A673 (cell line): ENCODE measurements at regions not wholly inside any gene's neighbourhood (a gene's known extent, or its start where the extent isn't known, plus 50 kb on each side); places are given as distances from the start of the nearest gene placed in this dataset.
"Not testable (repeated sequence)": the region's sequence is repeated elsewhere in the genome, so short reads cannot be mapped to it uniquely, and the experiment has no call there.

Experiments
- BruUV-seq: library from RNA; stranded (reverse); fragments of 400-500 nt; replicated peaks from 2 replicates; lab custom pipeline; 2021; lab: Mats Ljungman, UMichigan
- CTCF ChIA-PET: fragments of 300-600 bp; sonication (Branson Sonifier 250); formaldehyde crosslinking; loops from one replicate; lab custom pipeline; 2022; ENCODE audit warnings: antibody characterized with exemption; lab: Charles Lee
- POLR2A ChIA-PET: fragments of 300-600 bp; sonication (Branson Sonifier 250); formaldehyde crosslinking; loops from one replicate; lab custom pipeline; 2022; ENCODE audit warnings: antibody characterized with exemption; ENCODE audit not compliant: low non-redundant PET; lab: Charles Lee
- DNase-seq: peaks from one replicate; pipeline ENCODE4 v3.0.0-alpha.2; 2015; ENCODE audit warnings: low spot score
- H3K27ac ChIP-seq: fragments of 200-600 bp; sonication (generic); 2 replicates; pipeline ENCODE4 v1.5.1; 2016; ENCODE audit warnings: mixed run types, low read depth, mild to moderate bottlenecking, mixed read lengths, antibody characterized with exemption, low read length; ENCODE audit not compliant: poor library complexity, severe bottlenecking
- H3K27me3 ChIP-seq: fragments of 200-600 bp; sonication (generic); replicated peaks from 2 replicates; pipeline ENCODE4 v1.6.1; 2017; ENCODE audit warnings: mixed run types, low read depth, mild to moderate bottlenecking, mixed read lengths, antibody characterized with exemption, low read length; ENCODE audit not compliant: insufficient read depth, poor library complexity
- H3K36me3 ChIP-seq: fragments of 200-600 bp; sonication (generic); 2 replicates; pipeline ENCODE4 v1.6.1; 2016; ENCODE audit warnings: mixed run types, mild to moderate bottlenecking, mixed read lengths, antibody characterized with exemption, low read length; ENCODE audit not compliant: insufficient read depth, poor library complexity, severe bottlenecking
- H3K4me1 ChIP-seq: fragments of 200-600 bp; sonication (generic); 2 replicates; pipeline ENCODE4 v1.6.1; 2017; ENCODE audit warnings: mixed run types, mild to moderate bottlenecking, mixed read lengths, antibody characterized with exemption, low read length; ENCODE audit not compliant: insufficient read depth, poor library complexity, severe bottlenecking
- H3K4me3 ChIP-seq: fragments of 200-600 bp; sonication (generic); 2 replicates; pipeline ENCODE4 v1.5.1; 2016; ENCODE audit warnings: low read depth, mixed run types, mild to moderate bottlenecking, mixed read lengths, low read length; ENCODE audit not compliant: poor library complexity, severe bottlenecking
- H3K9me3 ChIP-seq: fragments of 200-600 bp; sonication (generic); 2 replicates; pipeline ENCODE4 v1.6.1; 2016; ENCODE audit warnings: mixed run types, low read depth, mild to moderate bottlenecking, mixed read lengths, antibody characterized with exemption, low read length; ENCODE audit not compliant: poor library complexity, severe bottlenecking
- CTCF ChIP-seq: fragments of 300-800, 200-600 bp; sonication (generic); conservative IDR thresholded peaks from 2 replicates; pipeline ENCODE4 v1.5.1; 2017; ENCODE audit warnings: low read depth, mild to moderate bottlenecking, antibody characterized with exemption, low read length, moderate library complexity, mixed read lengths
- EZH2 ChIP-seq: fragments of 200-600 bp; sonication (generic); IDR thresholded peaks from 2 replicates; pipeline ENCODE4 v1.6.1; 2017; ENCODE audit warnings: borderline replicate concordance, low read depth, mild to moderate bottlenecking, mixed read lengths, antibody characterized with exemption, low read length; ENCODE audit not compliant: poor library complexity, severe bottlenecking
- intact Hi-C: fragments of 100-400 bp; cut with micrococcal nuclease; formaldehyde crosslinking; loops from one replicate; pipeline ENCODE4 v1.10.0; 2022; ENCODE audit not compliant: unreplicated experiment

GRCh38 chr15:25095179-25095578 is 140.4 kb downstream of the SNRPN start:
- no TSS peak for BruUV-seq
- DNase-seq: no peak
- intact Hi-C loops: no loop called here
- CTCF ChIA-PET: no interaction called here
- H3K27me3 ChIP-seq: no peaks in the 10 kb centered on the region
- TF ChIP-seq CTCF (no peak), EZH2 (no peak)
- peaks cover 16% of the 10 kb centered on the region for H3K36me3 ChIP-seq
- no peak overlapping the region for H3K27ac ChIP-seq
- peaks cover 17% of the 10 kb centered on the region for H3K9me3 ChIP-seq
- H3K4me1 ChIP-seq: no peaks in the 10 kb centered on the region
- POLR2A ChIA-PET: no interaction called here
- H3K4me3 ChIP-seq: no peak overlapping the region

- H3K4me1 ChIP-seq, H3K27me3 ChIP-seq, H3K27ac ChIP-seq, DNase-seq, H3K9me3 ChIP-seq, intact Hi-C loops, BruUV-seq, POLR2A ChIA-PET, H3K4me3 ChIP-seq, CTCF ChIA-PET: not testable (repeated sequence)
- peaks cover 15% of the 10 kb centered on the region for H3K36me3 ChIP-seq
Measured at GRCh38 chr15:25099966-25100365, 145.2 kb downstream of the SNRPN start.

- Histone ChIP-seq H3K9me3 (peaks cover 8% of the 10 kb centered on the region), H3K27ac (no peak overlapping the region), H3K4me3 (no peak overlapping the region), H3K4me1 (no peaks in the 10 kb centered on the region), H3K27me3 (no peaks in the 10 kb centered on the region), H3K36me3 (peaks cover 45% of the 10 kb centered on the region)
- no peak for DNase-seq
- ChIA-PET POLR2A (no interaction called here), CTCF (no interaction called here)
- BruUV-seq: no TSS peak
- intact Hi-C loops: no loop called here
- TF ChIP-seq CTCF: no peak
- TF ChIP-seq EZH2: no peak
Measured at GRCh38 chr15:25106209-25106608, 151.4 kb downstream of the SNRPN start.

GRCh38 chr15:25133804-25134203 is 179.0 kb downstream of the SNRPN start:
- BruUV-seq: no TSS peak
- CTCF ChIA-PET: no interaction called here
- intact Hi-C loops: no loop called here

More at GRCh38 chr15:25133804-25134203, 179.0 kb downstream of the SNRPN start:
- DNase-seq: no peak
- Histone ChIP-seq H3K9me3 (peaks cover 5% of the 10 kb centered on the region), H3K27me3 (no peaks in the 10 kb centered on the region), H3K4me1 (no peaks in the 10 kb centered on the region), H3K36me3 (no peaks in the 10 kb centered on the region), H3K27ac (no peak overlapping the region), H3K4me3 (no peak overlapping the region)
- TF ChIP-seq EZH2: no peak
- TF ChIP-seq CTCF: no peak
- POLR2A ChIA-PET: no interaction called here
